NCI-H2227 treated with DMSO at 0.1 percent for 48 hours (cell line): ENCODE measurements at regions not wholly inside any gene's neighbourhood (a gene's known extent, or its start where the extent isn't known, plus 50 kb on each side); places are given as distances from the start of the nearest gene placed in this dataset.
"Not testable (repeated sequence)": the region's sequence is repeated elsewhere in the genome, so short reads cannot be mapped to it uniquely, and the experiment has no call there.

Experiments used
- DNase-seq: peaks from one replicate; lab custom pipeline; 2025; lab: John Stamatoyannopoulos, UW

DNA sequence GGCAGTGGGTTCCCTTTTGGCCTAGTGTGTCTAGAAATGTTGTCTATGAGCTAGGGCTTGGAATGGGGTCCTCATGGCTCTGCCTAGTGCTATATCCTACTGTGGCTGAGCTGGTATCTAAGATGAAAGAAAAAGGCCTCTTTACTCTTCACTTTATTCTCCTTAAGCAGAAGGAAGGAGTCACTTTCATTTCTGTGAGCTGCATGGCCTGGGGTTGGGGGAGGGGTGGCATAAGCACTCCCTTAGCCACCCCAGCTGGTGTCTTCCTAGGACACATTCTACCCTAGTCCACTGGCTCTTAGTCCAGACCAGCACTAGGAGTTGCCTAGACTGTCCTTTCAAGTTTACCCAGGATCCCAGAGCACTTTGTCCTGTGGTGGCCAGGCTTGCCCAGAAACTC is 1148.9 kb upstream of the CNTN5 start:
- DNase-seq, result no peak

DNA sequence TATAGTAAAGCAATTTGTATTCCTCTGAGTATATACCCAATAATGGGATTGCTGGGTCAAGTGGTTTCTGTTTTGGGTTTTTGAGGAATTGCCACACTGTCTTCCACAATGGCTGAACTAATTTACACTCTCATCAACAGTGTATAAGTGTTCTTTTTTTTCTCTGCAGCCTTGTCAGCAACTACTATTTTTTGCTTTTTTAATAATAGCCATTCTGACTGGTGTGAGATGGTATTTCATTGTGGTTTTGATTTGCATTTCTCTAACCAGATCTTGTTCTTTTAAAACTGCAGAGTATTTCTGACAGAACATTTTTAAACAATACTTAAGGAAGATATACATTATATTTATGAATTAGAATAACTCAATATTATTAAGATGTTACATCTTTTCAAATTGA is 1140.5 kb upstream of the CNTN5 start:
- DNase-seq, result no peak

DNA sequence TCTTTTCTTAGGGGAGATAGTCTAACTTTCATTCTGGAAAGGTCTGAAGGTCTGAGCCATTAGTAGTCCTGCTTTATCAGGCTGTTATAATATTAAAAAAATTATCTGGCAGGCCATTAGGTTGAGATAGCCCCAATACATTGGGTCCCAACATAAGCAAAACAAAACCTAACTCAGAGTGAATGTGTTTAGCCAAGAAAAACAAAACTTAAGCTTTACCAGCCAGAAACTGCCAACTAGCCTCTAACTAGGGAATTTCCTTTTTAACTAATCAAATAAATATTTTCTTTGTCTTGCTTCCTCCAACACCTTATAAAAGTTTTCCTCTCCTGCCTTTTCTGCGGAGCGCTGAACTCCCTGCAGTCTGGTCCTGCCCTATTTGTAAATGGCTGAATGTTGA is 1137.7 kb upstream of the CNTN5 start:
- no peak for DNase-seq

- no peak for DNase-seq
Observed at GRCh38 chr11:97888641-97889040, 1132.1 kb upstream of the CNTN5 start.

- DNase-seq, result no peak
Observed at GRCh38 chr11:97890466-97890865, 1130.3 kb upstream of the CNTN5 start.

GRCh38 chr11:97893612-97894011 is 1127.1 kb upstream of the CNTN5 start:
- DNase-seq, result no peak

GRCh38 chr11:97894978-97895377 is 1125.8 kb upstream of the CNTN5 start:
- DNase-seq, result no peak

- DNase-seq, result no peak
Observed at GRCh38 chr11:97895572-97895971, 1125.2 kb upstream of the CNTN5 start.

GRCh38 chr11:97902828-97903227 is 1117.9 kb upstream of the CNTN5 start:
- DNase-seq, result no peak

- DNase-seq, result no peak
Observed at GRCh38 chr11:97905101-97905500, 1115.6 kb upstream of the CNTN5 start.

DNA sequence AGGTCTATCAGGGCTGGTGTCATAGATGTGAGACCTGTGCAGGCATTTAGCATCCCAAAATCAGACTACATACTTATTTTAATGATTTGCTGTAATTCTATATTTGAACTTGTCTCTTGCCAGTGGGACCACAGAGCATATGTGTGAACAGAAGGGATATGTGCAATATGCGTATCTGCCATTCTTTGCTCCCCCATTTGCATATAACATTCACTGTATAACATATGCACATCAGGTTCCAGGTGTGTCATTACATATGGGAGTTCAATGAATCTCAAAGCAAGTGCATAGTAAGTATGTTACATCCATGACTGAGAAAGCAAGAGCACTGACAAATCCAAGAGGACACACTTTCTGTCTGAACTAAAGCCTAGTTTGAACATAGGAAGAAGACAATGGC is 1115.1 kb upstream of the CNTN5 start:
- no peak for DNase-seq

- no peak for DNase-seq
Observed at GRCh38 chr11:97908354-97908753, 1112.4 kb upstream of the CNTN5 start.

DNA sequence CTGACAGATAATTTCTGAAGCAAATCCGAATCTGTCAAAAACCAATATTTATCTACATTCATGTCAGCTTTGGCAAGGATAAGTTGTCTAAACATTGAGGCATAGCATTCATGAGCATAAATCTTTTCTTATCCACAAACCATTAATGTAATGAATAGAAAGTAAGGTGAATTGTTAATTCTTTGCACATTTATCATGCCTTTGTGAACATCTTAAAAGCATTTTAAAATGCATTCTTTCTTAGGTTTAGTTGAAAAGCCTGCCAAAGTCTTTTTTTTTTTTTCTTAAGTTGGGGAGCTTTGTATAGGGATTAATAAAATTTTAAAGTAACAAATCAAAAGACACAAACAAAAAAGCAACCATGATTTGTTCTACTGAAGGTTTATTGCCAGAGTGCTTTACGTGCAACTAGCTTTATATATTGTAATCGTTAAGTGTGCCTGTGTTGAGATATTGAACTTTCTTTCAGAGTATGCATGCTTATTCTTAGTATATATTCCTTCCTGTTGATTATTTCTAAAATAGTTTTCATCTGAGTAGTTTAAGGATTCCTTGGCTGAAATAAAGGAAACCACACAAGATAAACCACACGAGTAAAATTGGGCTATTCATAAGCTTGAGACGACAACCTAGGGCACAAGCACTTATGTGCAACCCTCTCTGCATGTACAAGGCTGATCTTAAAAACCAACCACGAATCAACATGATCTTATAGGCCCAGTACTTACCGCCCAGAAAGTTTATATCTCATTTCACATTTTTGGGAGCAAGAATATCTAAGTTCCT is 1110.9 kb upstream of the CNTN5 start:
- DNase-seq, result no peak

- DNase-seq, result no peak
Observed at GRCh38 chr11:97912629-97913028, 1108.1 kb upstream of the CNTN5 start.

GRCh38 chr11:97922933-97923332 is 1097.8 kb upstream of the CNTN5 start:
- not testable (repeated sequence) for DNase-seq

- DNase-seq, result no peak
Observed at GRCh38 chr11:97934572-97935208, 1086.1 kb upstream of the CNTN5 start.

GRCh38 chr11:97937501-97937900 is 1083.2 kb upstream of the CNTN5 start:
- DNase-seq, result no peak

GRCh38 chr11:97938789-97939188 is 1082.0 kb upstream of the CNTN5 start:
- no peak for DNase-seq

DNA sequence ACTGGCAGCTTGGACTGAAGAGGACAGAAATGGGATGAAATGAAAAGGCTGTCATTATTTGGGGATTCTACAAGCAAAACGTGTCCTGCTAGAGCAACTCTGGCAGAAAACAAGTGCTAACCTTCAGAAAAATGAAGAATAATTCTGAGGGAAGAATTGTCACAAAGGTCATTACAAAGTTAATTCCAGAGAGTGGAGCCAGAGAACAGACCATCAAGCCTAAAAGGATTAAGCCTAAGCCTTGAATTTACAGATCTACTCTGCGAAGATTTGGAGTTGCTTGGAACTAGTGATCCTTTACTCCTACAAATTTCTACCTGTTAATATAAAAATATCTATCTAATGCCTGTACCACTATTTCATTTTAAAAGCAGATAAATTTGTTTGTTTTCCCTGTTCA is 1077.3 kb upstream of the CNTN5 start:
- no peak for DNase-seq

DNA sequence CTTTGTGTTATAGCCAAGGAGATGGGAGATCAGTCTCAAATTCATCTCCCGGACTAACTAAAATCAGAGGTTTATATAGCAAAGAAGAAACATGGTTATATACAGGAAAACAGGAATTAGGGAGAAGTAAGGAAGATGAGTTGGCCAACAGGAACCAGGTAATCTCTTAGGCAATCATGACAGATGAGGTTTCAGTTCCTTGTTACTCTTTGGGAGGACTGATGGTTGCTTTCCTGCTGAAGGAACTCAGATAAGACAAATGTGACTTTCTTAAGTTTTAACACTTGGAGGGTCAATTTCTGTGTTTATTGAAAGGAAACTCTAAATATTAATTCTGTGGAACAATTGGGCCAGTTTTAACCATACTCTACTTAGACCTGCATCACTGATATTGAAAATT is 1072.0 kb upstream of the CNTN5 start:
- no peak for DNase-seq

GRCh38 chr11:97955595-97955994 is 1065.2 kb upstream of the CNTN5 start:
- DNase-seq, result no peak

DNA sequence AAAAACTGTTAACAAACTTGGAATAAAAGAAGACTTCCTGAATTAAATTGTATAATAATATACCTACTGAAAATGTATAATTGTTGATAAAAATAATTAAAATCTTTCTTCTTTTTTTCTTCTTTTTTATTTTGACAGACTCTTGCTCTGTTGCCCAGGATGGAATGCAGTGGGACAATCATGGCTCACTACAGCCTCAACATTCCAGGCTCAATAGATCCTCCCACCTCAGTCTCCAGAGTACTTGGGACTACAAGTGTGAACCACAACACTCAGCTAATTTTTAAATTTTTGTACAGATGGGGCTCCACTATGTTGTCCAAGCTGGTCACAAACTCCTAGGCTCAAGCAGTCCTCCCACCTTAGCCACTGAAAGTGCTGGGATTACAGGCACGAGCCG is 1063.8 kb upstream of the CNTN5 start:
- DNase-seq, result no peak

DNA sequence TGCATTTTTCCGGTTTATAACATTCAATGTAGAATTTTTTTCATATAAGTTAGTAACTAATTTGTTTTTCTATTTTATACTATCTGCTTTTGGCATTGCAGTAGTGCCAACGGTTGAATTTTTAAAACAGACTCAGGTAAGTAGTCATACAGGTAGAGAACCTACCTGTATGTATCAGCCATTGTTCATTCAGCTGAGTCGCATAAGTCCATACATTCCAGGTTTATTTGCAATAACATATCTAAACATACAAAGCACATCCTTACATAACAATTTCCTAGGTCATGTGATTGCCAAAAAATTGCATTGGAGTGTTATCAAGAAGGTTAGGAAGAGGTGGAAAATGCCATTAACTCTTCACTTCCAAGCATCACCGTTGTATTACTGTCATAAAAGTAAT is 1059.3 kb upstream of the CNTN5 start:
- no peak for DNase-seq

- DNase-seq, result no peak
Observed at GRCh38 chr11:97962758-97963157, 1058.0 kb upstream of the CNTN5 start.
